NCI-H2171 (cell line): ENCODE measurements at regions not wholly inside any gene's neighbourhood (a gene's known extent, or its start where the extent isn't known, plus 50 kb on each side); places are given as distances from the start of the nearest gene placed in this dataset.

Experiments used
- DNase-seq: peaks from one replicate; lab custom pipeline; 2025; lab: John Stamatoyannopoulos, UW

GRCh38 chr18:77853859-77854258, 604.2 kb downstream of the GALR1 start:
- DNase-seq: no peak

DNA sequence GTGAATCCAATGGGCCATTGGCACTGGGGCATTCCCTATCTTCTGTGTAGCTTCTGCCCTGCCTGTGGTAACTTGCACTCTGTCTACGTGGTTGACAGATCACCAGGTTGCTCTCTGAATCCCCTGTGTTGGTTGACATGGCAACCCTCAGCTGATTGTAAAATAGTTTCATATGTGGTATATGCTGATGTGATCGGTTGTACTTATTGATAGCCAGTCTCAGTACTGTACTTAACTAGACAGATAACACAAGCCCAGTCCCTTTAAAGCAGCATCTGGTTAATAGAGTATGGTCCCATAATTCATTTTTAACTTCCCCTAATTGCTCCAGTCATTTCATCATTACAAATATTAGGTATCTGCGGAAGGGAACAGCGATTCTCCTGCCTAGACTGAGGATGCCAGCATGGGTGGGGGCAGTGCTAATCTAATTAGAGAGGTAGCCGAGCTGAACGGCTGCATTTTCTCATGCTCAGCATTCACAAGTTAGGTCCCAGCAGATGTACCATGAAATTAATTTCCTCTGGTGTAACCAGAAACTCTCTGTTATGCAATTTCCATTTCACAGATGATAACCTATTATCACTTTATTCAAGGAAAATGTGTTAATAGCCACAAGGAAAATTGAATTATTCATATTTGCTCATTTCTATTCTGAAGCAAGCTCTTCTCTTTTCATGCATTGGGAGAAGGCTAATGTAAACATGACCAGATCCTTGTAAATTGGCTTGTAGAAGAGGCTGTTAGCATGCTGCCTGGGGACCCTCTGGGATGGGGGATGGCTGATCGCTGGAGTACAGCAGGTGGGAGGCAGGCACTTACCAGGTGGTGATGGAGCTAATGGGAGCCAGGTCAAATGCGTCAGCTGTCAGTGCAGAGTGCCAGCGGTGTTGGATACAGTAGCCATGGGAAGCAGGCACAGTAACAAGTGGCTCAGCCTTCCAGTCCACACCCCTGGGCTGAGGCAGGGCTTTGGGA, 608.3 kb downstream of the GALR1 start:
- no peak for DNase-seq

- no peak for DNase-seq
These were observed 610.0 kb downstream of the GALR1 start for GRCh38 chr18:77859634-77860033.

GRCh38 chr18:77862066-77862757, 612.6 kb downstream of the GALR1 start:
- DNase-seq: no peak

GRCh38 chr18:77865853-77866252, 616.2 kb downstream of the GALR1 start:
- DNase-seq: no peak

GRCh38 chr18:77866351-77866750, 616.7 kb downstream of the GALR1 start:
- DNase-seq: no peak

GRCh38 chr18:77870199-77870598, 620.6 kb downstream of the GALR1 start:
- no peak for DNase-seq

GRCh38 chr18:77870894-77871293, 621.2 kb downstream of the GALR1 start:
- no peak for DNase-seq

- DNase-seq: no peak
These were observed 622.5 kb downstream of the GALR1 start for GRCh38 chr18:77872166-77872565.

DNA sequence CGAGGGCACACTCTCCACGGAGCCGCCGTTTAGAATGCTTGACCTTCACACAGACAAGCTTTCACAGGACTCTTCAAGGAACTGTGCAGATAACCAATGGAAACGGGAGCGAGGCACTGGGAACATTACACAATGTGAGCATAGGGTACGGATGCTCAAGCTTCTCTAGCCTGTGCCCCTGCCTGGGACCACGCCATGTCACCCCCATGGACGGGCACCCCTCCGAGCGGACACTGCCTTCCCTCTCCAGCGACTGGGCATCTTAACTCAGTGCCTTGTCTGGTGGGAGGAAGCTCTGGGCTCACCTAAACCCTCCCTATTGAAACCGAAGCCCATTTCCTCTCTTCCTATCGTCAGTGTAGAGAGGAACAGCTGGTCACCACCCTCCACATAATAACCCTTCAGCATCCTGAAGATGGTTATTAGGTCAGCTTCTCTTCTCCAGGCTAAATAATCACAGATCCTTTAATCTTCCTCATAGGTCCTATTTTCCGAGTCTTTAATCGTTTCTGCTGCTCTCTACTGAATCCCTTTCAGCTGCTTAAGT, 626.7 kb downstream of the GALR1 start:
- DNase-seq: no peak

- DNase-seq: no peak
These were observed 630.2 kb downstream of the GALR1 start for GRCh38 chr18:77879829-77880228.

DNA sequence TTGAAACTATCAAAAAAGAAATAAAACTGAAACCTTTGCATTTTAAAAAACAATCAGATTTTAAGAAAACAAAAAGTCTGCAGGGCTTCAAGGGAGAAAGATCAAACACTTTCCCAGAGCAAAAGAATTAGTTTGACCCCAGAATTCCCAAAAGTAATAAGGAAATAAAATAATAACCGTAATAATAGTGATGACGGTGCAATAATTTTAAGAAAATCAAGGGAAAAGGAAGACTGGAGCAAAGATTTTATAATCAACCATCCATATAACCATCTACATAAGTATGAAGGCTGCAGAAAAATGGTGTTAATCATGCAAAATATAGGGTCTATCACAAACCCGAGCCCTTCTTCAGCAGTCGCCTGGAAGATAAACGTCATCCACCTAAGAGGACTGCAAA, 634.8 kb downstream of the GALR1 start:
- no peak for DNase-seq

- no peak for DNase-seq
These were observed 644.4 kb downstream of the GALR1 start for GRCh38 chr18:77894060-77894459.

GRCh38 chr18:77895250-77895649, 645.6 kb downstream of the GALR1 start:
- no peak for DNase-seq

GRCh38 chr18:77896586-77897252, 647.1 kb downstream of the GALR1 start:
- DNase-seq: no peak

GRCh38 chr18:77897606-77898005, 648.0 kb downstream of the GALR1 start:
- no peak for DNase-seq

- peak; percentile 15 for DNase-seq
These were observed 650.5 kb downstream of the GALR1 start for GRCh38 chr18:77899972-77900754.

DNA sequence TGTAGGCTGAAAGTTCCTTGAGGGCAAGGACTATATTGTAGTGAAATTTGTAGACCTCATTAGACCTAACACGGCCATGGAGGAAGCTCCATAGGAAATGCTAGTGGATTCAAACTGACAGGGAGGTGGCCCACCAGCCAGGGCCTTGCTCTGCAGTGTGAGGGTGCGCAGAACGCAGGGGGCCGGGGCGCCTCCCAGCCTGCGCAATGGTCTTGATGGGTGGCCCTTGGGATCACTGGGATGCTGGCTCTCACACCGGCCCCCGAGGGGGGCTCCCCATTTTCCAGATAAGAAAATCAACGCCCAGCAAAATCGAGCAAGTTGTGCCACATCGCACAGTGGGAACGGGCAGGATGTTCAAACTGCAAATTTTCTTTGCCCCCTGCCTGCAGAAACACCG, 655.4 kb downstream of the GALR1 start:
- DNase-seq: no peak

- no peak for DNase-seq
These were observed 655.9 kb downstream of the GALR1 start for GRCh38 chr18:77905449-77906055.

- no peak for DNase-seq
These were observed 656.6 kb downstream of the GALR1 start for GRCh38 chr18:77906103-77906892.
